Loucy (cell line): ENCODE measurements at regions not wholly inside any gene's neighbourhood (a gene's known extent, or its start where the extent isn't known, plus 50 kb on each side); places are given as distances from the start of the nearest gene placed in this dataset.

ENCODE experiments used
- EZH2phosphoT487 ChIP-seq: fragments of 200-600 bp; IDR thresholded peaks from 2 replicates; pipeline ENCODE4 v1.6.1; 2018; ENCODE audit warnings: antibody characterized with exemption, mild to moderate bottlenecking, moderate library complexity, borderline replicate concordance
- TF ChIP-seq, protein P1 (sequence below): fragments of 200-600 bp; sonication (generic); conservative IDR thresholded peaks from 2 replicates; pipeline ENCODE4 v1.5.1; 2014; ENCODE audit warnings: mild to moderate bottlenecking, antibody characterized with exemption, low read length

DNA sequence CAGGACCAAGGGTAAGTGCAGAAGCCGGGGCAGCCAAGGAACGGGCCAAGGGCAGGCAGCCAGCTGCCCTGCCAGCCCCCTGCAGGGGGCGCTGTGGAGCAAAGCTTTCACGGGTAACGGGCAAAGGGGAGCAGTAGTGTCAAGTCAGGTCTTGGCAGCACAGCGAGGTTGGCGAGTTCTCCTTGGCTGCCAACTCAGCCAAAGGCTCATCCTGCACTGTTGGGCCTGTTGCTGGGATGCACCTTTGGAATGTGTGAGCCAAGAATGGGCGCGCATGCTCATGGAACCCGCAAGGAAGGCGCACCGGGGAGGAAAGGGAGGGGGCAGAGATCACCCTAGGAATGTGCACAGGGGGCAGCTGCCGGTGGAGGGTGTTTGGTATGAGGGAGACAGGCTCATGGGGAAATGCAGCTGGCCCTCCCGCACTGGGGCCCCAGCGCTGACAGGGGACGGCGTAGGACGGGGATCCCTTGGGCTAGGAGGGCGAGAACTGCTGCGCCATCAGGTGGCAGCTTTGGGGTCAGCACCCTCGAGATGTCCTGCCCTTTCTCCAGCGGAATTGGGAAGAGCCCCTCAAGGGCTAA is 138.0 kb downstream of the ASCL4 start:
- TF ChIP-seq, protein P1, sequence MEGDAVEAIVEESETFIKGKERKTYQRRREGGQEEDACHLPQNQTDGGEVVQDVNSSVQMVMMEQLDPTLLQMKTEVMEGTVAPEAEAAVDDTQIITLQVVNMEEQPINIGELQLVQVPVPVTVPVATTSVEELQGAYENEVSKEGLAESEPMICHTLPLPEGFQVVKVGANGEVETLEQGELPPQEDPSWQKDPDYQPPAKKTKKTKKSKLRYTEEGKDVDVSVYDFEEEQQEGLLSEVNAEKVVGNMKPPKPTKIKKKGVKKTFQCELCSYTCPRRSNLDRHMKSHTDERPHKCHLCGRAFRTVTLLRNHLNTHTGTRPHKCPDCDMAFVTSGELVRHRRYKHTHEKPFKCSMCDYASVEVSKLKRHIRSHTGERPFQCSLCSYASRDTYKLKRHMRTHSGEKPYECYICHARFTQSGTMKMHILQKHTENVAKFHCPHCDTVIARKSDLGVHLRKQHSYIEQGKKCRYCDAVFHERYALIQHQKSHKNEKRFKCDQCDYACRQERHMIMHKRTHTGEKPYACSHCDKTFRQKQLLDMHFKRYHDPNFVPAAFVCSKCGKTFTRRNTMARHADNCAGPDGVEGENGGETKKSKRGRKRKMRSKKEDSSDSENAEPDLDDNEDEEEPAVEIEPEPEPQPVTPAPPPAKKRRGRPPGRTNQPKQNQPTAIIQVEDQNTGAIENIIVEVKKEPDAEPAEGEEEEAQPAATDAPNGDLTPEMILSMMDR, result peak; percentile 72
- TF ChIP-seq EZH2phosphoT487, result no peak
